ENCODE measurements at regions not wholly inside any gene's neighbourhood (a gene's known extent, or its start where the extent isn't known, plus 50 kb on each side); places are given as distances from the start of the nearest gene placed in this dataset.
"Not testable (repeated sequence)": the region's sequence is repeated elsewhere in the genome, so short reads cannot be mapped to it uniquely, and the experiment has no call there.

DNA sequence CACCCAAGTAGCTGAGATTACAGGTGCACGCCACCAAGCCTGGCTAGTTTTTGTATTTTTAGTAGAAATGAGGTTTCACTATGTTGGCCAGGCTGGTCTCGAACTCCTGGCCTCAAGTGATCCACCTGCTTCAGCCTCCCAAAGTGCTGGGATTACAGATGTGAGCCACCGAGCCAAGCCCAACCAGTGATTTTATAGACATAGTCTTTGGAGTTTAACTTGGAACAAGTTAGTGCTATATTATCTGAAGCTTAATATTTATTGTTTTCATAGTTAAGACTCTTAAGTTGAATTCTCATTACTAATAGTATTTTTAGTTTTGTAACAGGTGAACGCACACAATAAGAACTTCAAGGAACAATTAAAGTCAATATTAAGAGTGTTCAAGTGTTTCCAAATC, 122.1 kb downstream of the SPAG6 start:
- CTCF ChIA-PET; H3K4me3 Mint-ChIP-seq; H3K9me3 Mint-ChIP-seq; H3K36me3 Mint-ChIP-seq; intact Hi-C loops (cut with micrococcal nuclease); H3K4me1 Mint-ChIP-seq (ENCODE audit: low read depth); POLR2A ChIA-PET; H3K27ac Mint-ChIP-seq; DNase-seq: not testable (repeated sequence)
- H3K27me3 Mint-ChIP-seq, result peaks cover 12% of the 10 kb centered on the region

DNA sequence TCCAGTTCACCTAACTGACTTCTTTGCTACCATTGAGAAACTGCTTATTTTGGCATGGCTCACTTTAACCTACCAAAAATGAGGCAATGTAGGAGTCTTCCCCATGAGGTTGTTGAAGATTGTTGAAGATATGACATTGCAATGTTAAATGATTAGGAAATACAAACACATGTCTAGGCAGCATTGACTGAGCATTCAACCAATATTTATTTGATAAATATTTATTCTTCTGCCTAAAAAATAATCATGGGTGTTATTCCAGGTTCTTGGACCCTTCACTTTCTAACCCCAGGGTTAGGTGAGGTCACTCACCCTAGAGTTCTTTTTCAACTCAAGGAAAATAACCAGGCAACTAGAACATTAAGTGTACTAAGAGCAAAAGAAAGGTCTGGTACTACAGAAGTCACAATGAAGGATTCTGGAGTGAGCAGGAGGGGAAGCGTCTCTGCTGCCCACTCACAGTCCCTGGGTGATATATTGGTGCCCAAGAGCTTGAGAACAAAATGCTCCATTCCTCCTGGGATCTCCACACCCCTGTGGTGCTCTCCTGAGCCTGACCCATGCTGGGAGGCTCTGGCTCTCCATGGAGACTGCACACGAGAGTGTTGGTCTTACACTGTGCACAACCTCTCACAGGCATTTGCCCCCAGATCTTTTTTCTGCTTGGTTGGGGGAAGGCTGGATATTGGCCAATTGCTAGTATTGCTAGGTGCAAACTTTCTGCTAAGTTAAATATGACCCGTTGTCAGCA, 123.4 kb downstream of the SPAG6 start:
- ChIA-PET POLR2A (no interaction called here), CTCF (no interaction called here)
- intact Hi-C loops (cut with micrococcal nuclease), result no loop called here
- Mint-ChIP-seq H3K9me3 (no peaks in the 10 kb centered on the region), H3K4me1 (ENCODE audit: low read depth) (no peaks in the 10 kb centered on the region), H3K4me3 (no peak overlapping the region), H3K36me3 (no peaks in the 10 kb centered on the region), H3K27me3 (peaks cover 19% of the 10 kb centered on the region), H3K27ac (no peak overlapping the region)
- no peak for DNase-seq

DNA sequence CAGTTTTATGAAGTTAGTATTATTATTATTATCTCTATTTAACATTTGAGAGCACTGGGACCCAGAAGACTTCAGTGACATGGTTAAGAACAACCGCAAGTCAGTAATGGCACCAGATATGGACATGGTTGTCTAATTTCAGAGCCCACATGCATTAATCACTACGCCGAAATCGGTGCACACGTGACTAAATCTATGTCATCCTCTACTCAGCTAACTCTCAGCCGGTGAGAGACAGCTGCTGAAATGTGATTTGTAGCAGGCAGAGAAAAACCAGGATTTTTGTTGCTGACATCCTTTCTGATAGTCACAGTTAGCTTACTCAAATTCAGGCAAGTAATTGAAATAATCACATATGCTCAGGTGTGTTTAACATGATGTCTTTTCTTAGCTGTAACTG, 127.7 kb downstream of the SPAG6 start:
- no peak for DNase-seq
- no peaks in the 10 kb centered on the region for H3K36me3 Mint-ChIP-seq
- POLR2A ChIA-PET, result no interaction called here
- H3K4me3 Mint-ChIP-seq, result no peak overlapping the region
- CTCF ChIA-PET, result no interaction called here
- intact Hi-C loops (cut with micrococcal nuclease), result no loop called here
- H3K9me3 Mint-ChIP-seq, result no peaks in the 10 kb centered on the region
- no peak overlapping the region for H3K27ac Mint-ChIP-seq
- H3K27me3 Mint-ChIP-seq, result peaks cover 47% of the 10 kb centered on the region
- H3K4me1 Mint-ChIP-seq (ENCODE audit: low read depth), result peaks cover 13% of the 10 kb centered on the region

DNA sequence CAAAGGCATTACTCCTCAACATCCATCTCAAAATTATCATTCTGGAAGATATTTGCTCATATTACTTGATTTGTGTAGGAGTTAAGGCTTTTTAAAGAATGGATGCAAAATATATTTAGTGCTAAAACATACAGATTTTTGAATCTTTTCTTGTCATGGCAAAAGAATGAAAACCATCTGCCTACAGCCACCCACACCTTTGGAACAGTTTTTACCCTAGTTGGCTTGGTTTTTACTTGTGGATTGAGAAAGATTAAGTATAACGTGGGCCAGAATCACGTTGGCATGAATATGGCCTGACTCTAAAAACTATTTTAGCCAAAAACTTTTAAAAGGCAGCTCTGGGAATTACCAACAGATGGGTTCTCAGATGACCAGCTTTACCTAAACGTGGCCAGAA, 128.2 kb downstream of the SPAG6 start:
- H3K4me3 Mint-ChIP-seq, result no peak overlapping the region
- ChIA-PET CTCF (no interaction called here), POLR2A (no interaction called here)
- peaks cover 13% of the 10 kb centered on the region for H3K4me1 Mint-ChIP-seq (ENCODE audit: low read depth)
- no peak overlapping the region for H3K27ac Mint-ChIP-seq
- intact Hi-C loops (cut with micrococcal nuclease), result no loop called here
- no peaks in the 10 kb centered on the region for H3K9me3 Mint-ChIP-seq
- no peak for DNase-seq
- H3K36me3 Mint-ChIP-seq, result no peaks in the 10 kb centered on the region
- H3K27me3 Mint-ChIP-seq, result peaks cover 51% of the 10 kb centered on the region

DNA sequence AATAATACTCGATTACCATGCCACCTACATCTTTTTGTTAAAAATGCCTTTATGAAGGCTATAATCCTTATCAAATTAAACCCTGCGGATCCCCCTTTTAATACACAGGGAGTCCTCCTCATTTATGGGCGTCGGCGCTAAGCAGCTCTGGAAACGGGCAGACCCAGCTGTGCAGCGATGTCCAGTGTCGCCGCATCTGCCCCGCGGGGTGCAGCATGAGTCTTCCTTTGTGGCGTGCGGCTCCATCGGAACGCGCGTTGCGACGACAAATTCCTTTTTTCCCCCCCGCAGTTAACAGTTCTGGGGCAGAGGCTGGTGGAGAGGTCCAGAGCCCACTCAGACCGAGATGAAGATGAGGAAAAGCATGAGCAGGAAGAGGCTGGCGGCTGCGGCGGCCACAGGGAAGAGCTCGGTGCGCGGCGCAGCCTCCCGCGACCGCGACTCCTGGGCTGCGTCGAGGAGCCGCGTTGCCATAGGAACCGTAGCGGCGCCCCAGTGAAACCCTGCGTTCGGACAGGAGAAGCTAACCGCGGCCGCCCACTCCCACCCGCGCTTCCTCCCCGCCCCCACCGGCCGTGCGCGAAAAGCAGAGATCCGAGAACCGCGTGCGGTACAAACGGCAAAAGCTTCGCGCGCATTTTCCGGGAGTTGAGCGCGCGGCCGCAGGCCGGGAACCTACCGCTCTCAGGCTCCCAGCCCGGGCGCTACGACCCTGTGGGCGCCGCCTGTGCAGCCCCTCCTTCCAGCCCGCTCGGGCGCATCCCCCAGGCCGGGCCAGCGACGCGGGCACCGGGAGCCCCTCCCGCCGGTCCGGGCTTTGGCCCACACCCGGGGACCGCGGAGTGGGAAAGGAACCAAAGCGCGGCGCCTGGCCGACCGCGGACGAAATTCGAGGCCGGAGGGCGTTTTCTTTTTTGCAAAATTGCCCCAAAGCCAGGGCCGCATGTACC, 130.6 kb downstream of the SPAG6 start:
- Mint-ChIP-seq H3K36me3 (no peaks in the 10 kb centered on the region), H3K9me3 (no peaks in the 10 kb centered on the region), H3K4me3 (peak overlapping the region; percentile 80), H3K4me1 (ENCODE audit: low read depth) (peaks cover 13% of the 10 kb centered on the region), H3K27ac (no peak overlapping the region), H3K27me3 (peaks cover 55% of the 10 kb centered on the region)
- peak; percentile 57 for DNase-seq
- ChIA-PET CTCF (no interaction called here), POLR2A (interaction anchor here (0.8 kb wide), 1 partner anchor 149 kb away, joined by 3 read pairs; no protein-coding TSS in a partner anchor)
- intact Hi-C loops (cut with micrococcal nuclease), result loop anchor here (2.0 kb wide), 1 partner anchor 135 kb away; no protein-coding TSS in a partner anchor

DNA sequence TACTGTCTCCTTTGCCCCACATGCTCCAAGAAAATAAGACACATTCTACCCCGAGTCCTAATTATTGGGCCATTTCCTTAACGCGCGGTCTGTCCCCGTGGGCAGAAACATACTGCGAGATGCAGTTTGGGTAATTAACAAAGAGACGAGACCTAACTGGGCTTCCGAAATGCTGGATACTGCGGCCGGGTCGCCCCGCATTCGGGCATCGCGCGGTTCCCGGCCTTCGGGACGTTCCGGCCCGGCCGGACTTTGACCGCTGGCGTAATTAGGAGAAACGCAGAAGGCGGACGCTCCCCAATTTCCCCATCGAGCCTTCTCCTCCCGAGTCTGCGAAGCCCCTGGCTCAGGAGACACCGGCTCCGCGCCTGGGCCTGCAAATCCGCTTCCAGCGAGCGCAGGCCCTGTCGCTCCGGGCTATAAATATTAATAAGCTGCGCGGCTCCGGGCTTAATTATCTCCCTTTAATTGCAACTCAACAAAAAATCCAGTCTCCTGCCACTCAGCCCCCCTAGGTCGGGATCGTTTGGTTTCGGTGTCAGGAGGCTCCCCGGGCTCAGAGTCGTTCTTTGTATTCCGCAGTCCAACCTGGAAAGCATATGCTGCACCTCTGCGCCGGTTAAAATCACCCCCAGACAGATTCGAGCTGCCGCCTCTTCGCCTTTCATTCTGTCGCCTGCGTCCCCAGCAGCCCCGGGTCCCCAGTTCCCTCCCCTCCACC, 131.5 kb downstream of the SPAG6 start:
- peaks cover 53% of the 10 kb centered on the region for H3K27me3 Mint-ChIP-seq
- peaks cover 13% of the 10 kb centered on the region for H3K4me1 Mint-ChIP-seq (ENCODE audit: low read depth)
- CTCF ChIA-PET, result no interaction called here
- H3K4me3 Mint-ChIP-seq, result peak overlapping the region; percentile 38
- H3K27ac Mint-ChIP-seq, result no peak overlapping the region
- intact Hi-C loops (cut with micrococcal nuclease), result loop anchor here (2.0 kb wide), 1 partner anchor 136 kb away; no protein-coding TSS in a partner anchor
- H3K9me3 Mint-ChIP-seq, result no peaks in the 10 kb centered on the region
- DNase-seq, result no peak
- H3K36me3 Mint-ChIP-seq, result no peaks in the 10 kb centered on the region
- POLR2A ChIA-PET, result no interaction called here

DNA sequence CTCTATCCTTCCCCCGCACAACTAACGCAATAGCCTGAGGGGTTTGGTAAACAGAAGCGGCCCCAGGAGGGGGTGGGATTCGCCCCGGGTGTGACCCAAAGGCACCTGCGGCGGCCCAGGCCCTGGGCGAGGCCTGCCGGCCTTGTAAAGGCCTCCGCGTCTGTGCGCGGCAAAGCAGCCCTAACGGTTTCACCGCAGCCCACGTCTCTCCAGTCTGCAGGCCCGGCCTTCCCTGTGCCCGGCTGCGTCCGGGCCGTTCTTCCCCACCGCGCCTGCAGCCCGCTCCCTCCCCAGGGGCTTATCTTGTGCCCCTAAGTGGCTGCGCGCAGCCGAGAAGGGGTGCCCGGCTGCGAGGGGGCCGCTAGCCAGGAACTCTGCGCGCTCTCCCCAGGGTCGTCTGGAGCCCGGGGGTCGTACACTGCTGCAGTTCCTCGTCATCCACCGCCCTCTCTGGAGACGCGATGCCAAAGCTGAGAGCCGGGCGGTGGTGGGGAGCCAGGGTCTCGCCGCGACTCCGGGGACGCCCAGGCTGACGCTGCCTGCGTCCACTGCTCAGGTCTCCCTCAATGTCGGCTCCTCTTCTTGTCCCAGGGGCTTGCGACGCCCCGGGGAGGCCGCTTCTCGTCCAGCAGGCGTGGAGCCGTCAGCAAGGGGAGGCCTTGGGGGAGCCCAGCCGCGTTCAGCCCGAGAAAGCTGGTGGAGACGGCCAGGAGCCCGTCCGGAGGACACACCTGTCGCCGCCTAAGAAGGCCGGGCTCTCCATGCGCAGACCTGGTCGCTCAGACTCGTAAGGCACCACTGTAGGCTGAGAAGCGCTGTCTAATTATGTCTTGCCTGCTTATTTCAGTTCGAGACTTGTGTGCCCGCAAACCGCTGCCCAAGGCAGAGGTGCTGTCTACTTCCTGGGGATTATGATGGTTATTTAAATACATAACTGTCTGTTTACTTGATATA, 132.3 kb downstream of the SPAG6 start:
- DNase-seq, result no peak
- H3K9me3 Mint-ChIP-seq, result no peaks in the 10 kb centered on the region
- intact Hi-C loops (cut with micrococcal nuclease), result loop anchor here (2.0 kb wide), 1 partner anchor 137 kb away; no protein-coding TSS in a partner anchor
- H3K4me3 Mint-ChIP-seq, result no peak overlapping the region
- H3K27me3 Mint-ChIP-seq, result peaks cover 47% of the 10 kb centered on the region
- ChIA-PET CTCF (no interaction called here), POLR2A (no interaction called here)
- H3K27ac Mint-ChIP-seq, result no peak overlapping the region
- H3K36me3 Mint-ChIP-seq, result no peaks in the 10 kb centered on the region
- peaks cover 17% of the 10 kb centered on the region for H3K4me1 Mint-ChIP-seq (ENCODE audit: low read depth)

DNA sequence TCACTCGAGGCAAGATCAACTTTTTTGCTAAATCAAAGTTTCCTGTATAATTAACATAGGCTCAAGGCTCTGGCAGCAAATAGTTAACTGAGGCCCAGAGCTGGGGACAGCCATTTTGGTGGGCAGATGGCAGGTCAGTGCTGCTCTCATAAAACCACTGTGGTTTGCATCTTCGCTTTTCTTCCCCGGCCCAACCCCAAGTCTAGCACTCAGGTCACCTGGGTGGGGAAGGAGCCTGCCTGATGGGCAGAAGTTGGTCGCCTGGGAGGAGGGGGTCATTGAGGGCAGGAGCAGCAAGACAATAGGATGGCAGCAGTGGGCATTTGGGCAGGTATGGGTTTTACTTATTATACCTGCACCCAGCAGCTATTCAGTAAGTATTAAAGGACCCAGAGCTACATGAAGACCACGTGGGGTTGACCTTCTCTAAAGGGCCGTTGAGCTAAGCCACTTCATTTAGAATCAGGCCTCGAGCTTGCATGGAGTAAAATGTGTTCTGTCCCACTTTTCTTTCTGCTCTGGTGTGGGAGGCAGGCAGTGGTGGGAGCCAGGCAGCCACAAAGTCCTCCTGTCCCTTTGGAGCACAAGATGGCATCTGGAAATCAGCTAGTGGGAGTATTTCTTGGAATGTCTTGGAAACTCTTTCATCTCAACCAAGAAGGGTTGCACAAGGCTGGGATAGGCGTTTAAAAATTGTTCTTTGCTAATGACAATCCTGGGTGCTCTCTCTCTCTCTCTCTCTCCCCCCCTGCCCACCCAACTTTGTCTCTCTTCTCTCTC, 133.4 kb downstream of the SPAG6 start:
- Mint-ChIP-seq H3K27ac (no peak overlapping the region), H3K9me3 (no peaks in the 10 kb centered on the region), H3K36me3 (no peaks in the 10 kb centered on the region), H3K27me3 (peaks cover 40% of the 10 kb centered on the region), H3K4me3 (no peak overlapping the region), H3K4me1 (ENCODE audit: low read depth) (peaks cover 23% of the 10 kb centered on the region)
- DNase-seq, result no peak
- ChIA-PET POLR2A (no interaction called here), CTCF (interaction anchor here (0.6 to 1.0 kb wide), 2 partner anchors 476 to 485 kb away, joined by 3 read pairs; partner anchors contain the start of gene DNAJC1)
- intact Hi-C loops (cut with micrococcal nuclease), result no loop called here

DNA sequence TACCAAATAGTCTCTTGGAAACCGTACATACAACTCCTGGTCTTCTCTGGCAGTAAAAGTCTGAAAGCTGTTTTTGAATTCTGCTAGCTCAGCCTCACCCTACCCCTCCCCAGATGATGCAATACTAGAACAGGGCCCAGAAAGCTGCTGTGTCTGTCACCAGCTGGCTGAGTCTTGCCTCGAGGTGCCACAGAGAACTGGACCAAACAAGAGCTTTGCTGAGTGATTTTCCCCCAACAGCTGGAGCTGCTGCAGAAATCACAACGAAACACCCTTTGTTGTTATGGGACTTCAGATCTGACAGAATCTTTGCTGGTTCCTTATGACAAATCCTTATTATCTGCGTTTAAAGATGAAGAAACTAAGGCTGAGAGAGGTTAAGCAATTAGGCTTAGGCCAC, 134.1 kb downstream of the SPAG6 start:
- ChIA-PET CTCF (interaction anchor here (0.6 to 1.0 kb wide), 2 partner anchors 476 to 485 kb away, joined by 3 read pairs; partner anchors contain the start of gene DNAJC1), POLR2A (no interaction called here)
- H3K36me3 Mint-ChIP-seq, result no peaks in the 10 kb centered on the region
- H3K27me3 Mint-ChIP-seq, result peaks cover 38% of the 10 kb centered on the region
- H3K27ac Mint-ChIP-seq, result no peak overlapping the region
- H3K4me3 Mint-ChIP-seq, result no peak overlapping the region
- intact Hi-C loops (cut with micrococcal nuclease), result no loop called here
- no peak for DNase-seq
- no peaks in the 10 kb centered on the region for H3K9me3 Mint-ChIP-seq
- H3K4me1 Mint-ChIP-seq (ENCODE audit: low read depth), result peaks cover 23% of the 10 kb centered on the region

DNA sequence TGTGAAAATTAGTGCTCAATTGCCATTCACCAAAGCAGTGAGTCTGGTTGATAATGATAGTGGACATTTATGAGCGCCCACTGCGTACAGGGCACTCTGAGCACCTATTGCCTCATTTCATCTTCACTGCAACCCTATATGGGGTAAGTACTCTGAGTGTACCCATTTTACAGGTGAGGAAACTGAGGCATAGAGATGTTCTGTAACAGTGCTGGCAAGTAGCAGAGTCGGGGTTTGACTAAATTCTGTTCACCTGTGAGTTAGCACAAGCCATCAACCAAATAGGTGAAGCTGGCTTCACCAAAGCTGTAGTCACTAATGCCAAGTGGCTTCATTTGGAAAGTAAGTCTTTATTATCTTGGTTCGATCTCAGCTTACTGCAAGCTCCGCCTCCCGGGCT, 135.8 kb downstream of the SPAG6 start:
- Mint-ChIP-seq H3K4me1 (ENCODE audit: low read depth) (peaks cover 17% of the 10 kb centered on the region), H3K36me3 (no peaks in the 10 kb centered on the region), H3K9me3 (no peaks in the 10 kb centered on the region), H3K27me3 (peaks cover 27% of the 10 kb centered on the region), H3K4me3 (no peak overlapping the region), H3K27ac (no peak overlapping the region)
- ChIA-PET POLR2A (no interaction called here), CTCF (interaction anchor here (0.7 kb wide), 1 partner anchor 104 kb away, joined by 3 read pairs; no protein-coding TSS in a partner anchor)
- DNase-seq, result no peak
- intact Hi-C loops (cut with micrococcal nuclease), result no loop called here

Measured in activated CD4-positive, alpha-beta memory T cell treated with anti-CD3 and anti-CD28 coated beads for 36 hours (primary cell).